ENCODE measurements at regions not wholly inside any gene's neighbourhood (a gene's known extent, or its start where the extent isn't known, plus 50 kb on each side); places are given as distances from the start of the nearest gene placed in this dataset.

DNA sequence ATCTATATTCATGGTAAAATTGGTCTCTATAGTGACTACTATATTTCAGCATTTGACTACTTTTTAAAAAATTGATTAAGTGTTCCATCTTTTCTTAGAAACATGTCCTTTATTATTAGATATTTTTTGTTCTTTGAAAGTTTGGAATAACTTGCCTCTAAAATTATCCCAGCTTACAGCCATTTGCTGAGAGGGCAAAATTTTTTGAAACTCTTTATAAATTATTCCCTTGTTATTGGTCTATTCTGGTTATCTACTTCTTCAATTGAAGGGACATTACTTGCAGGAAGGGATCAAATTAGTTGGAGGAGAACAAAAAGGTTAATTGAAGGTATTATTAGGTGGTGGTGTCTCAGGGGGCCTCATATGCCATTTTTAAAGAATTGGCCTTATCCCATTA lies 184.1 kb downstream of the TTC6 start:
- TF ChIP-seq POLR2A (IDR thresholded peaks at IDR 0.05), result no peak
- TF ChIP-seq, protein P1, sequence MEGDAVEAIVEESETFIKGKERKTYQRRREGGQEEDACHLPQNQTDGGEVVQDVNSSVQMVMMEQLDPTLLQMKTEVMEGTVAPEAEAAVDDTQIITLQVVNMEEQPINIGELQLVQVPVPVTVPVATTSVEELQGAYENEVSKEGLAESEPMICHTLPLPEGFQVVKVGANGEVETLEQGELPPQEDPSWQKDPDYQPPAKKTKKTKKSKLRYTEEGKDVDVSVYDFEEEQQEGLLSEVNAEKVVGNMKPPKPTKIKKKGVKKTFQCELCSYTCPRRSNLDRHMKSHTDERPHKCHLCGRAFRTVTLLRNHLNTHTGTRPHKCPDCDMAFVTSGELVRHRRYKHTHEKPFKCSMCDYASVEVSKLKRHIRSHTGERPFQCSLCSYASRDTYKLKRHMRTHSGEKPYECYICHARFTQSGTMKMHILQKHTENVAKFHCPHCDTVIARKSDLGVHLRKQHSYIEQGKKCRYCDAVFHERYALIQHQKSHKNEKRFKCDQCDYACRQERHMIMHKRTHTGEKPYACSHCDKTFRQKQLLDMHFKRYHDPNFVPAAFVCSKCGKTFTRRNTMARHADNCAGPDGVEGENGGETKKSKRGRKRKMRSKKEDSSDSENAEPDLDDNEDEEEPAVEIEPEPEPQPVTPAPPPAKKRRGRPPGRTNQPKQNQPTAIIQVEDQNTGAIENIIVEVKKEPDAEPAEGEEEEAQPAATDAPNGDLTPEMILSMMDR (IDR thresholded peaks at IDR 0.05), result no peak

Data from uterus (tissue), 2 donors.